ENCODE measurements at regions not wholly inside any gene's neighbourhood (a gene's known extent, or its start where the extent isn't known, plus 50 kb on each side); places are given as distances from the start of the nearest gene placed in this dataset.

DNA sequence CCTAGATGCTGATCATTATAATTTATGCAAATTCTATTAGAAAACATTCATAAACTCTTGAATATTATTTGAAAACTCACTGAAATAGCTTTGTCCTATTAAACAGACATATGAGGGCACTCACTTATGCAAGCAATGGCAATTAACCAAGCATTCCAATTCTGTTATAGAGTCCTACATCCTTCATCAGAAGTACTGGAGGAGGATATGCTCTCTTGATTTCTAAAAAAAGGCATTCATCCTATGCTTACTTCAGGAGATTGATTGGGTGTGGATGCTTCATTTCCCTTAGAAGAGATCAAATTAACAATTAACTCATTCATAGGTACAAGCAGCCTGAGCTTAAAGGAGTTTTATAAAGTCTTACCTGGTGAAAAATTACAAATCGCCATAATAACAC is 1317.2 kb downstream of the PCDH7 start:
- DNase-seq: no peak

- no peak for DNase-seq
Measured at GRCh38 chr4:32042486-32043247, 1322.5 kb downstream of the PCDH7 start.

GRCh38 chr4:32043248-32043633 is 1323.1 kb downstream of the PCDH7 start:
- no peak for DNase-seq

DNA sequence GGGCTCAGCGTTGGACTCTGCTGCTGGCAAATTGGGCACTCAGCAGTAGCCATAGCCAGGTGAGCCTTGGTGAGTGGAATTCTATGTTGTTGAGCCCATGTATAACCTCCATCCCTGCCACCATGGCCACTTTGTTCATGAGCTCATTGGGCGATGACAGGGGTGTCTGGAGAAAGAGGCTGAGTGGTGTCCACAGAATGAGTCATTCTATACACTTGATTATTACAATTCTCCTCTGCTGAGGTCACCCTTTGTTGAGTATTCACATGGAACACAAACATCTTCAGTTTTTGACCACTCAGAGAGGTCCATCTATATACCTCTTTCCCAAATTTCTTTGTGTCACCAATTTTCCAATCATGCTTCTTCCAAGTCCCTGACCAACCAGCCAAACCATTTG is 1341.7 kb downstream of the PCDH7 start:
- DNase-seq: no peak

- no peak for DNase-seq
Measured at GRCh38 chr4:32073542-32073941, 1353.4 kb downstream of the PCDH7 start.

GRCh38 chr4:32087211-32087610 is 1367.0 kb downstream of the PCDH7 start:
- no peak for DNase-seq

DNA sequence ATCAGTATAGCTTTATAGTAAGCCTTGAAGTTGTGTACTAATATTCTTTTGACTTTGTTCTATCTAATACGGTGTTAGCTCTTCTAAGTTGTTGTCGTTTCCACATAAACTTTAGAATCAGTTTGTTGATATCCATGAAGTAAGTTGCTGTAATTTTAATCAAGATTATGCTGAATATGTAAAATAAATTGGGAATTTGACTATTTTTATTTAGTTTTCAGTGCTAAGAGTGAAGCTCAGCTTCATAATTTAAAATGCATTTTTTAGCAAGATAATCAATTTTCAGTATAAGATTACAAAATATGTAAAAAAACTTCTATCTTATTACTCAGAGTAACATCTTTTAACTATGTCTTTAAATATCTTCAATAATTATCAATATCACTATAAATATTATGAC is 1374.8 kb downstream of the PCDH7 start:
- DNase-seq: no peak

DNA sequence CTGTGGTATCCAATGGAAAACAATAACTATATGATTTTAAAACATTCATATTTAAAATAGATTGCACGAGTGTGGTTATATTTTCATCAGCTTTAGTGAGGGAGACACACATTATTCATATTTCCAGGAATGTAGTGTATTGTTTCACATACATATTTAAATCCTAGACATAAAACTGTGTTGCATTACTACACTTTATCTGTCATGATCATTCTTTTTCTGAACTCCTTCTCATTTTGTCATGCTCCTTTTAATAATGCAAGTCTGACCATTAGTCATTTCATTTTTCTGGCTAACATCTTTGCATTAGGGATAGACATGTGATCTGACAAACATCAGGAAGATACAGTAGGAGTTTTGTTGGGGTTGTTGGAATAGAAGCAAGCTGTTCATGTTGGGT is 1382.7 kb downstream of the PCDH7 start:
- DNase-seq: no peak

DNA sequence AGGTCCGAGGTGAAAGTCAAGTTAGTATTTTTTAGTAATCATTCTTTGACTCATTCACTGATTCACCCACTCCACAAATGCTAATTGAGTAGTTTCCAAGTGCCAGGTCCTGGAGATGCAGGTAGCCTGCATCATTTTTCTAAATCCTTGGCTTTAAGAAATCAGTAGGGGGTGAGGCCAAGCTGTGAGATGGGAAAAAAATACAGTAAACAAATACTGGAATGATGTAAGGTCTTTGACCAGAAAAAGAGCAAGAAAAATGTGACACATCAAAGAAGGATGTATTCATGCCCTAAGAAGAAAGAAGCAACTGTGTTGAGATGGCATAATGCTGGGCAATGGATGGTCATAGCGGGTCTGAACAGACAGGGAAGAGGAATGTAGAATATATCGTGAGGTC is 1386.6 kb downstream of the PCDH7 start:
- no peak for DNase-seq

GRCh38 chr4:32112891-32113290 is 1392.7 kb downstream of the PCDH7 start:
- no peak for DNase-seq

DNA sequence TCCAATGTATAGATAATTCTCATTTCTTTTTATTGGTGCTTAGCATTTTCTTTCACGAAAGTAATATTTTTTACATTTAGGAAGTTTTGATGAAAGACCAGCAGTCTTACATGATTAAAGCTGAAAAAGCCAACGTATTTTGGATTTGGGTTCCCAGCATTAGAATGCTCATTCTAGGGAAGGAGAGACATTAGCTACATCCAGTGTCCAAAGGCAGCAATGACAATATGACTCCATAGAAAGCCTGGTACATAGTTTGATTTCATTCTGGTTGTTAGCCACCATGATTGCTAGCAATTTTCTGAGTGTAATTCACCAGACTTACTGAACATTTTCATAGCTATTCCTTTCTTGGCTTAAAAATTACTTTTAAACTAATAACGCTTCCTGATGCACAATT is 1397.5 kb downstream of the PCDH7 start:
- no peak for DNase-seq

DNA sequence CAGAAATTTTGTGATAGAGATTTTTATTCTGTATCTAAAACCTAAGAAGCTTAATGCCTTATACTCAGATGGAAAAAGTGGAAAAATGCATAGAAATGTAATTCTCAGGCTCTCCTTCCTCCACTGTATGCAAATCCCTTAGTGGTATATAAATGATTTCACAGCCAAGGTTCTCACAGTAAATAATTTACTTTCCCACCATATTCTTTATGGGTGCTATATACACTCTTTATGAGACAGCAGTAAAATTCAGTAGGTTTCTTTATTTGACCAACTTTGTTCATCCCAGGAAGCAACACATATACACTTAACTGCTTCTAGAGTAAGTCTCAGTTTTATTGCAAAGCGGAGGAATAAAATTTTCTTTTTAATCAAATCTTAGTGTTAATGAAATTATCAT is 1399.7 kb downstream of the PCDH7 start:
- no peak for DNase-seq

DNA sequence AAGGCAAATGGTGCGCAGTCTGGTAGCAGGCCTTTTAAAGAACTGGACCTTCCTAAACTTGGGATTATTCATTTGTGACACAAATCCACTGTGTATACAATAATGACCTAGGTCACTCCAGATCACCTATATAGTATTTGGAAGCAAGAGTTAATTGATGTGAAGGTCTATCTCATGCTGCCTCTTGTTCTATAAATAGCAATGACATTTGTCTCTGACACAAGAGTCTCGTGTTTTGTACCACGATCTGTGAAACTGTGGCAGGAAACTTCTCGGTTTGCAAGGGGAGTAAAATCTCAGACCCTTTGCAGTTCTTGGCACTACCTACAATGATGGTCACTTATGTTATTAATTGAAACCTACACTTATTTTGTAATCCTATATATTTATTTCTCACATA is 1408.4 kb downstream of the PCDH7 start:
- no peak for DNase-seq

- DNase-seq: no peak
Measured at GRCh38 chr4:32129967-32130366, 1409.8 kb downstream of the PCDH7 start.

- DNase-seq: no peak
Measured at GRCh38 chr4:32133141-32133540, 1413.0 kb downstream of the PCDH7 start.

DNA sequence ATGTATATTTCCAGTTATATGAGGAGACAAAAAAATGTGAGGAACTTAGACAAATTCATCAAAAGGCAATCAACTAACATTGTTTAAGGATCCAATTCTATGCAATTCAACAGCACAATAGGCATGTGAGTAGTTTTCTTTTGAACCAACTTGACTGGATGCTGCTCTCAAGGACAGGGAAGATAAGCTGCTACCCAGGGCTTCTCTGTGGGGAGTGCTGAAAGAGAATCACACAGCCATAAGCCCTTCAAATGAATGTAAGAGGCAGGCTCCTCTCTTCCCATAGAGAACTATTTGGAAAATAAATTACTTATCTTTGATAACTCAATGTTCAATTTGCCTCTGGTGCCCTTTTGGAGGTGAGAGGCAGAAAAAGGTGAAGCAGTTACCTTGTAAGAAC is 1413.6 kb downstream of the PCDH7 start:
- no peak for DNase-seq

GRCh38 chr4:32135642-32136041 is 1415.5 kb downstream of the PCDH7 start:
- no peak for DNase-seq

- DNase-seq: no peak
Measured at GRCh38 chr4:32136081-32136787, 1416.1 kb downstream of the PCDH7 start.

DNA sequence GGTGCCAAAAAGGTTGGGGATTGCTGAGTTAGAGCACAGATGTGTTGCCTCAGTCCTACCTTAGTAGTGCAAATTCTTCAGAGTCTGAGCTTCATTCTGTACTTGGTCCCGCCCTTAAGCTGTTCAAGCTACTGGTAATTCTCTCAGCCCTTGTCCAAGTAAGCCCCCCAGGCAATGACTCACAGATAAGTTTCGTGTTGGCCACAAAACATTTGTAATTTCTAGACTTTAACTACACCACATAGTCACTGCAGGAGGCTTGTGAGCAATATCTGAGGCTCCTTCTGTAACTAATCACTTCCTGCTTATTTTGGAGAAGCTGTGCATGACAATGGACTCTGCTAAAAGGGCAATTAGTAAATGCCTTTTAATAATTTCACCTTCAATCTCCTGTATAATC is 1420.5 kb downstream of the PCDH7 start:
- DNase-seq: no peak

GRCh38 chr4:32142075-32142474 is 1421.9 kb downstream of the PCDH7 start:
- no peak for DNase-seq

- DNase-seq: no peak
Measured at GRCh38 chr4:32145987-32146386, 1425.8 kb downstream of the PCDH7 start.

GRCh38 chr4:32147446-32148085 is 1427.4 kb downstream of the PCDH7 start:
- DNase-seq: no peak

GRCh38 chr4:32148111-32148666 is 1428.0 kb downstream of the PCDH7 start:
- peak; percentile 23 for DNase-seq

Data from muscle of arm (tissue), 1 donor.